LHCN-M2 (cell line): ENCODE measurements at regions not wholly inside any gene's neighbourhood (a gene's known extent, or its start where the extent isn't known, plus 50 kb on each side); places are given as distances from the start of the nearest gene placed in this dataset.
"Not testable (repeated sequence)": the region's sequence is repeated elsewhere in the genome, so short reads cannot be mapped to it uniquely, and the experiment has no call there.

ENCODE experiments used
- DNase-seq: peaks from one replicate; pipeline ENCODE4 v3.0.0-alpha.2; 2012; ENCODE audit warnings: low read depth

- no peak for DNase-seq
These were observed 189.3 kb upstream of the SLC35B3 start for GRCh38 chr6:8624665-8625064.

GRCh38 chr6:8623441-8623840 is 188.1 kb upstream of the SLC35B3 start:
- no peak for DNase-seq

GRCh38 chr6:8619853-8620252 is 184.5 kb upstream of the SLC35B3 start:
- no peak for DNase-seq

GRCh38 chr6:8619408-8619807 is 184.1 kb upstream of the SLC35B3 start:
- DNase-seq: not testable (repeated sequence)

- DNase-seq: no peak
These were observed 173.4 kb upstream of the SLC35B3 start for GRCh38 chr6:8608737-8609136.

GRCh38 chr6:8589941-8590729 is 154.8 kb upstream of the SLC35B3 start:
- DNase-seq: peak; percentile 0

GRCh38 chr6:8588176-8588575 is 152.8 kb upstream of the SLC35B3 start:
- no peak for DNase-seq

- no peak for DNase-seq
These were observed 147.9 kb upstream of the SLC35B3 start for GRCh38 chr6:8583291-8583690.

- DNase-seq: no peak
These were observed 144.0 kb upstream of the SLC35B3 start for GRCh38 chr6:8579372-8579771.

- no peak for DNase-seq
These were observed 142.7 kb upstream of the SLC35B3 start for GRCh38 chr6:8578006-8578405.

GRCh38 chr6:8574749-8575468 is 139.6 kb upstream of the SLC35B3 start:
- no peak for DNase-seq

GRCh38 chr6:8574311-8574710 is 139.0 kb upstream of the SLC35B3 start:
- no peak for DNase-seq

GRCh38 chr6:8570256-8570920 is 135.0 kb upstream of the SLC35B3 start:
- no peak for DNase-seq

- DNase-seq: no peak
These were observed 126.8 kb upstream of the SLC35B3 start for GRCh38 chr6:8562125-8562524.

- no peak for DNase-seq
These were observed 123.6 kb upstream of the SLC35B3 start for GRCh38 chr6:8558953-8559352.

- DNase-seq: no peak
These were observed 121.8 kb upstream of the SLC35B3 start for GRCh38 chr6:8557014-8557748.

- DNase-seq: peak; percentile 31
These were observed 121.1 kb upstream of the SLC35B3 start for GRCh38 chr6:8556370-8557013.

GRCh38 chr6:8551993-8552392 is 116.6 kb upstream of the SLC35B3 start:
- DNase-seq: no peak

- no peak for DNase-seq
These were observed 116.0 kb upstream of the SLC35B3 start for GRCh38 chr6:8551386-8551785.

- no peak for DNase-seq
These were observed 113.9 kb upstream of the SLC35B3 start for GRCh38 chr6:8549074-8549790.

GRCh38 chr6:8546496-8546895 is 111.2 kb upstream of the SLC35B3 start:
- DNase-seq: no peak
